HCT116 (cell line): ENCODE measurements at regions not wholly inside any gene's neighbourhood (a gene's known extent, or its start where the extent isn't known, plus 50 kb on each side); places are given as distances from the start of the nearest gene placed in this dataset.

Source experiments
- CTCF ChIP-seq, 3 experiments: fragments of 200-600 bp in 1 of 3; sonication (generic) in 1 of 3; IDR thresholded peaks in 2 of 3; conservative IDR thresholded peaks in 1 of 3; 2 replicates each; pipeline ENCODE4 v1.5.1; 2012 to 2017; ENCODE audit warnings: low read depth in 2 of 3, low read length in 2 of 3, antibody characterized with exemption in 1 of 3, borderline replicate concordance in 1 of 3, control low read depth in 1 of 3, mild to moderate bottlenecking in 1 of 3, mixed read lengths in 1 of 3, mixed run types in 1 of 3, moderate library complexity in 1 of 3; ENCODE audit not compliant: insufficient read depth in 1 of 3
- EGR1 ChIP-seq: IDR thresholded peaks from 2 replicates; pipeline ENCODE4 v1.6.1; 2012; ENCODE audit warnings: low read depth
- EZH2 ChIP-seq: fragments of 200-600 bp; sonication (generic); IDR thresholded peaks from 2 replicates; pipeline ENCODE4 v1.6.1; 2017; ENCODE audit warnings: antibody characterized with exemption, mixed run types
- EZH2phosphoT487 ChIP-seq: fragments of 200-600 bp; IDR thresholded peaks from 2 replicates; pipeline ENCODE4 v1.6.1; 2018; ENCODE audit warnings: antibody characterized with exemption, borderline replicate concordance
- POLR2A ChIP-seq: IDR thresholded peaks from 2 replicates; pipeline ENCODE4 v1.7.0; 2011; ENCODE audit warnings: borderline replicate concordance; ENCODE audit not compliant: insufficient read depth, insufficient read length; ENCODE audit errors: extremely low read depth
- POLR2AphosphoS5 ChIP-seq: IDR thresholded peaks from 2 replicates; pipeline ENCODE4 v1.6.1; 2011; ENCODE audit warnings: mild to moderate bottlenecking, low read depth, low read length, moderate library complexity
- REST ChIP-seq: IDR thresholded peaks from 2 replicates; pipeline ENCODE4 v1.6.1; 2012; ENCODE audit warnings: low read depth
- SIN3A ChIP-seq: IDR thresholded peaks from 2 replicates; pipeline ENCODE4 v1.6.1; 2012; ENCODE audit warnings: low read depth
- TCF7L2 ChIP-seq: IDR thresholded peaks from 2 replicates; pipeline ENCODE4 v1.7.0; 2011; ENCODE audit warnings: borderline replicate concordance, inconsistent platforms; ENCODE audit not compliant: insufficient read depth, insufficient read length; ENCODE audit errors: extremely low read depth
- ZFX ChIP-seq: fragments of 450-650 bp; IDR thresholded peaks from 2 replicates; pipeline ENCODE4 v1.6.1; 2017

- TF ChIP-seq TCF7L2 (no peak), CTCF (IDR thresholded peaks at IDR 0.05 in 2 of 3, conservative IDR thresholded peaks at IDR 0.05 in 1 of 3; ENCODE audit: borderline replicate concordance in 1 of 3, insufficient read depth in 1 of 3, low read depth in 2 of 3, low read length in 2 of 3) (no peak), EGR1 (no peak), POLR2A (no peak), REST (no peak), EZH2phosphoT487 (no peak), ZFX (no peak), POLR2AphosphoS5 (no peak), SIN3A (no peak), EZH2 (no peak)
Measured at GRCh38 chr10:3606309-3606708, 178.7 kb downstream of the KLF6 start.
